Right lobe of liver (tissue), 4 donors: ENCODE measurements at regions not wholly inside any gene's neighbourhood (a gene's known extent, or its start where the extent isn't known, plus 50 kb on each side); places are given as distances from the start of the nearest gene placed in this dataset.

Experiments used
- CTCF ChIP-seq, 4 donors: fragments of 200-600 bp in 3 of 4; fragments of 450-650 bp in 1 of 4; IDR thresholded peaks; one replicate each; pipeline versions ENCODE4 v1.5.1 to v1.8.0; 2016 to 2022; ENCODE audit warnings: antibody characterized with exemption in 4 of 4, mild to moderate bottlenecking in 2 of 4
- POLR2A ChIP-seq: fragments of 450-650 bp; IDR thresholded peaks from one replicate; pipeline ENCODE4 v1.6.1; 2017; ENCODE audit warnings: antibody characterized with exemption, mild to moderate bottlenecking
- donor health status: DM: no; HTN: no; CAD: no.
- donor health status: DM: no; HTN: no; CAD: no.
- donor health status: DM: no; HTN: yes; CAD: no.

- TF ChIP-seq CTCF (IDR thresholded peaks at IDR 0.05) (no peak), POLR2A (no peak)
Observed at GRCh38 chr9:19999491-20000057, 210.7 kb upstream of the SLC24A2 start.
